Muscle of arm (tissue), 1 donor: ENCODE measurements at regions not wholly inside any gene's neighbourhood (a gene's known extent, or its start where the extent isn't known, plus 50 kb on each side); places are given as distances from the start of the nearest gene placed in this dataset.
A peak's percentile ranks its signal among the peaks of the same experiment; 100 is the strongest.
"Not testable (repeated sequence)": the region's sequence is repeated elsewhere in the genome, so short reads cannot be mapped to it uniquely, and the experiment has no call there.

Source experiments
- DNase-seq: peaks from one replicate; pipeline ENCODE4 v3.0.0-alpha.2; 2013

- not testable (repeated sequence) for DNase-seq
Measured at GRCh38 chr6:26799903-26800633, 140.5 kb upstream of the ZNF322 start.

GRCh38 chr6:26803762-26804161 lies 144.2 kb upstream of the ZNF322 start:
- DNase-seq = not testable (repeated sequence)

GRCh38 chr6:26811486-26812116 lies 152.1 kb upstream of the ZNF322 start:
- DNase-seq = not testable (repeated sequence)

- DNase-seq = not testable (repeated sequence)
Measured at GRCh38 chr6:26818640-26819225, 159.2 kb upstream of the ZNF322 start.

- not testable (repeated sequence) for DNase-seq
Measured at GRCh38 chr6:26827965-26828364, 168.4 kb upstream of the ZNF322 start.

- DNase-seq = not testable (repeated sequence)
Measured at GRCh38 chr6:26829480-26829879, 169.9 kb upstream of the ZNF322 start.

- not testable (repeated sequence) for DNase-seq
Measured at GRCh38 chr6:26830992-26831391, 171.4 kb upstream of the ZNF322 start.

- not testable (repeated sequence) for DNase-seq
Measured at GRCh38 chr6:26835707-26836106, 176.2 kb upstream of the ZNF322 start.

GRCh38 chr6:26836657-26837056 lies 177.1 kb upstream of the ZNF322 start:
- DNase-seq = not testable (repeated sequence)

GRCh38 chr6:26844823-26845222 lies 185.3 kb upstream of the ZNF322 start:
- not testable (repeated sequence) for DNase-seq

GRCh38 chr6:26857289-26857688 lies 197.7 kb upstream of the ZNF322 start:
- DNase-seq = not testable (repeated sequence)

- not testable (repeated sequence) for DNase-seq
Measured at GRCh38 chr6:26859067-26859770, 199.7 kb upstream of the ZNF322 start.

- DNase-seq = not testable (repeated sequence)
Measured at GRCh38 chr6:26859771-26860163, 200.2 kb upstream of the ZNF322 start.

GRCh38 chr6:26861913-26862312 lies 202.4 kb upstream of the ZNF322 start:
- DNase-seq = not testable (repeated sequence)

GRCh38 chr6:26863641-26864040 lies 204.1 kb upstream of the ZNF322 start:
- DNase-seq = not testable (repeated sequence)

- DNase-seq = not testable (repeated sequence)
Measured at GRCh38 chr6:26898785-26899184, 239.2 kb upstream of the ZNF322 start.

GRCh38 chr6:26924206-26924605 lies 264.7 kb upstream of the ZNF322 start:
- DNase-seq = not testable (repeated sequence)

GRCh38 chr6:26928190-26928589 lies 268.6 kb upstream of the ZNF322 start:
- not testable (repeated sequence) for DNase-seq

GRCh38 chr6:26937258-26937657 lies 277.7 kb upstream of the ZNF322 start:
- DNase-seq = not testable (repeated sequence)

GRCh38 chr6:26951211-26951610 lies 291.7 kb upstream of the ZNF322 start:
- not testable (repeated sequence) for DNase-seq

- peak; percentile 41 for DNase-seq
Measured at GRCh38 chr6:26956078-26956600, 291.4 kb upstream of the PRSS16 start.
